NOMO-1 (cell line): ENCODE measurements at regions not wholly inside any gene's neighbourhood (a gene's known extent, or its start where the extent isn't known, plus 50 kb on each side); places are given as distances from the start of the nearest gene placed in this dataset.

Experiments
- DNase-seq, 2 experiments: peaks; one replicate each; lab custom pipeline; 2025; ENCODE audit not compliant: unreplicated experiment in 2 of 2; lab: John Stamatoyannopoulos, UW

- DNase-seq = no peak
Observed at GRCh38 chr6:148076051-148076450, 266.6 kb upstream of the SASH1 start.

GRCh38 chr6:148080315-148080714 is 262.3 kb upstream of the SASH1 start:
- no peak for DNase-seq

GRCh38 chr6:148081076-148081475 is 261.6 kb upstream of the SASH1 start:
- no peak for DNase-seq

- no peak for DNase-seq
Observed at GRCh38 chr6:148082044-148082443, 260.6 kb upstream of the SASH1 start.

GRCh38 chr6:148082696-148083095 is 259.9 kb upstream of the SASH1 start:
- DNase-seq = no peak

GRCh38 chr6:148085631-148086331 is 256.9 kb upstream of the SASH1 start:
- no peak for DNase-seq

GRCh38 chr6:148086386-148086785 is 256.3 kb upstream of the SASH1 start:
- DNase-seq = no peak

GRCh38 chr6:148086843-148087242 is 255.8 kb upstream of the SASH1 start:
- DNase-seq = no peak

- DNase-seq = no peak
Observed at GRCh38 chr6:148087659-148088058, 255.0 kb upstream of the SASH1 start.

GRCh38 chr6:148090326-148090725 is 252.3 kb upstream of the SASH1 start:
- no peak for DNase-seq

- no peak for DNase-seq
Observed at GRCh38 chr6:148091394-148091793, 251.2 kb upstream of the SASH1 start.

- no peak for DNase-seq
Observed at GRCh38 chr6:148103436-148103835, 239.2 kb upstream of the SASH1 start.

GRCh38 chr6:148104131-148104530 is 238.5 kb upstream of the SASH1 start:
- no peak for DNase-seq

GRCh38 chr6:148105695-148106094 is 236.9 kb upstream of the SASH1 start:
- DNase-seq = no peak

GRCh38 chr6:148107911-148108310 is 234.7 kb upstream of the SASH1 start:
- DNase-seq = no peak

- no peak for DNase-seq
Observed at GRCh38 chr6:148109732-148110131, 232.9 kb upstream of the SASH1 start.

GRCh38 chr6:148110925-148111324 is 231.7 kb upstream of the SASH1 start:
- no peak for DNase-seq

GRCh38 chr6:148112851-148113319 is 229.8 kb upstream of the SASH1 start:
- no peak for DNase-seq

- DNase-seq = no peak
Observed at GRCh38 chr6:148116001-148116400, 226.6 kb upstream of the SASH1 start.

- DNase-seq = no peak
Observed at GRCh38 chr6:148118244-148118643, 224.4 kb upstream of the SASH1 start.

GRCh38 chr6:148128014-148128730 is 214.5 kb upstream of the SASH1 start:
- DNase-seq = no peak

- DNase-seq = no peak
Observed at GRCh38 chr6:148134592-148134991, 208.0 kb upstream of the SASH1 start.
